CD4-positive, alpha-beta T cell (primary cell): ENCODE measurements at regions not wholly inside any gene's neighbourhood (a gene's known extent, or its start where the extent isn't known, plus 50 kb on each side); places are given as distances from the start of the nearest gene placed in this dataset.

Source experiments
- ATAC-seq: fragments of 200-7000 bp; cut with Tn5 transposase; one replicate; pipeline ENCODE4 v1.10.0; 2022; ENCODE audit warnings: mild to moderate bottlenecking; ENCODE audit not compliant: poor library complexity
- CTCF ChIA-PET: fragments of 350-600 bp; sonication (Branson Sonifier 250); formaldehyde crosslinking; loops from one replicate; lab custom pipeline; 2021; ENCODE audit warnings: antibody characterized with exemption, inconsistent platforms; lab: Charles Lee
- POLR2A ChIA-PET: fragments of 350-600 bp; sonication (Branson Sonifier 250); formaldehyde crosslinking; loops from one replicate; lab custom pipeline; 2021; ENCODE audit warnings: antibody characterized with exemption, inconsistent platforms; lab: Charles Lee
- DNase-seq, 14 experiments: peaks; one replicate each; pipeline ENCODE4 v3.0.0-alpha.2; 2013 to 2020; ENCODE audit warnings: mixed read lengths in 2 of 14
- H3K27ac ChIP-seq, 2 donors: one replicate each; pipeline versions ENCODE4 v1.5.1 to v1.7.0; 2013; ENCODE audit warnings: low read length in 2 of 2, low read depth in 1 of 2, mild to moderate bottlenecking in 1 of 2
- H3K27me3 ChIP-seq, 2 experiments: 1 replicate in 1 of 2; 2 replicates in 1 of 2; pipeline versions ENCODE4 v1.6.1 to v1.7.0; 2013; ENCODE audit warnings: low read length in 2 of 2, control low read depth in 1 of 2, mild to moderate bottlenecking in 1 of 2, moderate library complexity in 1 of 2; ENCODE audit not compliant: insufficient read depth in 2 of 2, control insufficient read depth in 1 of 2
- H3K36me3 ChIP-seq: one replicate; pipeline ENCODE4 v1.6.1; 2013; ENCODE audit warnings: low read length, control low read depth; ENCODE audit not compliant: insufficient read depth
- H3K4me1 ChIP-seq: one replicate; pipeline ENCODE4 v1.6.1; 2013; ENCODE audit warnings: low read length, control low read depth; ENCODE audit not compliant: insufficient read depth
- H3K4me3 ChIP-seq: one replicate; pipeline ENCODE4 v1.5.1; 2013; ENCODE audit warnings: mild to moderate bottlenecking, low read length, moderate library complexity
- H3K9me3 ChIP-seq, 2 experiments: 1 replicate in 1 of 2; 2 replicates in 1 of 2; pipeline versions ENCODE4 v1.6.1 to v1.7.0; 2013; ENCODE audit warnings: low read length in 2 of 2, mild to moderate bottlenecking in 2 of 2, control low read depth in 1 of 2, moderate library complexity in 1 of 2; ENCODE audit not compliant: control insufficient read depth in 1 of 2, insufficient read depth in 1 of 2
- H3K27ac Mint-ChIP-seq: one replicate; pipeline ENCODE4 v1.8.0; 2020; ENCODE audit warnings: mixed read lengths
- H3K27me3 Mint-ChIP-seq: one replicate; pipeline ENCODE4 v1.8.0; 2021; ENCODE audit warnings: mixed read lengths
- H3K36me3 Mint-ChIP-seq: one replicate; pipeline ENCODE4 v1.8.0; 2021; ENCODE audit warnings: low read depth, mixed read lengths
- H3K4me1 Mint-ChIP-seq: one replicate; pipeline ENCODE4 v1.8.0; 2021; ENCODE audit warnings: low read depth, mixed read lengths
- H3K4me3 Mint-ChIP-seq: one replicate; pipeline ENCODE4 v1.8.0; 2020; ENCODE audit warnings: mild to moderate bottlenecking, mixed read lengths
- H3K9me3 Mint-ChIP-seq: one replicate; pipeline ENCODE4 v1.8.0; 2020; ENCODE audit warnings: mixed read lengths
- CTCF ChIP-seq: fragments of 200-600 bp; IDR thresholded peaks from one replicate; pipeline ENCODE4 v1.8.0; 2022; ENCODE audit warnings: antibody characterized with exemption, mild to moderate bottlenecking
- intact Hi-C, 2 experiments: fragments of 100-400 bp; cut with DNase I in 1 of 2; cut with micrococcal nuclease in 1 of 2; formaldehyde crosslinking; loops; one replicate each; pipeline versions ENCODE4 v1.15.1 to v1.9.0; 2023 to 2025; cut with DNase I, micrococcal nuclease

- Mint-ChIP-seq H3K27me3 (peaks cover 66% of the 10 kb centered on the region), H3K4me1 (no peaks in the 10 kb centered on the region), H3K9me3 (no peaks in the 10 kb centered on the region), H3K27ac (no peak overlapping the region), H3K4me3 (no peak overlapping the region), H3K36me3 (no peaks in the 10 kb centered on the region)
- POLR2A ChIA-PET = no interaction called here
- H3K27ac ChIP-seq = no peak overlapping the region
- CTCF ChIA-PET = no interaction called here
- no peak for ATAC-seq
- intact Hi-C loops = no loop called here
- H3K4me3 ChIP-seq = no peak overlapping the region
- H3K36me3 ChIP-seq = no peaks in the 10 kb centered on the region
- no peak for TF ChIP-seq CTCF
- H3K27me3 ChIP-seq = peaks cover 4 to 7% of the 10 kb centered on the region in 2 experiments
- DNase-seq = no peak
- H3K4me1 ChIP-seq = no peaks in the 10 kb centered on the region
- H3K9me3 ChIP-seq = no peaks in the 10 kb centered on the region
Observed at GRCh38 chr1:22383526-22384294, 67.9 kb upstream of the ZBTB40 start.

GRCh38 chr1:22385537-22385936, 66.1 kb upstream of the ZBTB40 start:
- Histone ChIP-seq H3K27ac (no peak overlapping the region), H3K36me3 (no peaks in the 10 kb centered on the region), H3K4me3 (no peak overlapping the region), H3K4me1 (no peaks in the 10 kb centered on the region), H3K27me3 (peaks cover 7 to 9% of the 10 kb centered on the region in 2 experiments), H3K9me3 (peaks cover 0 to 6% of the 10 kb centered on the region in 2 experiments)
- ChIA-PET POLR2A (no interaction called here), CTCF (no interaction called here)
- ATAC-seq (no peak), DNase-seq (no peak)
- H3K36me3 Mint-ChIP-seq = no peaks in the 10 kb centered on the region
- H3K27me3 Mint-ChIP-seq = peaks cover 80% of the 10 kb centered on the region
- H3K4me1 Mint-ChIP-seq = no peaks in the 10 kb centered on the region
- no peak overlapping the region for H3K27ac Mint-ChIP-seq
- H3K9me3 Mint-ChIP-seq = no peaks in the 10 kb centered on the region
- no peak overlapping the region for H3K4me3 Mint-ChIP-seq
- intact Hi-C loops = no loop called here
- no peak for TF ChIP-seq CTCF

- intact Hi-C loops = no loop called here
- H3K36me3 ChIP-seq = no peaks in the 10 kb centered on the region
- H3K36me3 Mint-ChIP-seq = no peaks in the 10 kb centered on the region
- H3K4me1 ChIP-seq = no peaks in the 10 kb centered on the region
- ChIA-PET CTCF (interaction anchor here (1.4 kb wide), 1 partner anchor 11 kb away, joined by 3 read pairs; no protein-coding TSS in a partner anchor), POLR2A (no interaction called here)
- no peak overlapping the region for H3K4me3 ChIP-seq
- no peaks in the 10 kb centered on the region for H3K4me1 Mint-ChIP-seq
- H3K27me3 Mint-ChIP-seq = peaks cover 86% of the 10 kb centered on the region
- DNase-seq (no peak), ATAC-seq (no peak)
- H3K9me3 Mint-ChIP-seq = no peaks in the 10 kb centered on the region
- TF ChIP-seq CTCF = no peak
- peaks cover 0 to 6% of the 10 kb centered on the region in 2 experiments for H3K9me3 ChIP-seq
- H3K27me3 ChIP-seq = peaks cover 16 to 18% of the 10 kb centered on the region in 2 experiments
- no peak overlapping the region for H3K4me3 Mint-ChIP-seq
- H3K27ac Mint-ChIP-seq = no peak overlapping the region
- no peak overlapping the region for H3K27ac ChIP-seq
Observed at GRCh38 chr1:22386774-22387173, 64.9 kb upstream of the ZBTB40 start.
